Hepatocyte (in vitro differentiated cells): ENCODE measurements at regions not wholly inside any gene's neighbourhood (a gene's known extent, or its start where the extent isn't known, plus 50 kb on each side); places are given as distances from the start of the nearest gene placed in this dataset.

Experiments used
- CTCF ChIP-seq: fragments of 200-600 bp; sonication (generic); IDR thresholded peaks from 2 replicates; pipeline ENCODE4 v1.5.1; 2016; ENCODE audit warnings: antibody characterized with exemption, mild to moderate bottlenecking; ENCODE audit not compliant: poor library complexity
- EZH2 ChIP-seq: fragments of 200-600 bp; sonication (generic); IDR thresholded peaks from 2 replicates; pipeline ENCODE4 v1.6.1; 2016; ENCODE audit warnings: antibody characterized with exemption, mild to moderate bottlenecking, borderline replicate concordance
- EZH2phosphoT487 ChIP-seq: fragments of 200-600 bp; sonication (generic); IDR thresholded peaks from one replicate; pipeline ENCODE4 v1.6.1; 2018; ENCODE audit warnings: antibody characterized with exemption, mild to moderate bottlenecking, low read depth, moderate library complexity; ENCODE audit not compliant: unreplicated experiment, severe bottlenecking

GRCh38 chr10:58930500-58930899, 245.9 kb upstream of the PHYHIPL start:
- TF ChIP-seq EZH2 (no peak), CTCF (no peak), EZH2phosphoT487 (no peak)
